ENCODE measurements at regions not wholly inside any gene's neighbourhood (a gene's known extent, or its start where the extent isn't known, plus 50 kb on each side); places are given as distances from the start of the nearest gene placed in this dataset.
A peak's percentile ranks its signal among the peaks of the same experiment; 100 is the strongest.

GRCh38 chr18:42620657-42621056, 494.8 kb downstream of the RIT2 start:
- H3K27ac ChIP-seq (ENCODE audit: insufficient read length, low read depth, low read length): no peak overlapping the region
- Mint-ChIP-seq H3K36me3 (ENCODE audit: insufficient read depth in 1 of 3, low read depth in 3 of 3) (no peaks in the 10 kb centered on the region), H3K9me3 (no peaks in the 10 kb centered on the region; a peak in 1 of 5 replicates), H3K4me1 (peaks cover 0 to 5% of the 10 kb centered on the region in 2 experiments; a peak in 2 of 4 replicates), H3K4me3 (no peak overlapping the region), H3K27ac (no peak overlapping the region), H3K27me3 (ENCODE audit: low read depth) (no peaks in the 10 kb centered on the region)
- H4K20me1 ChIP-seq (ENCODE audit: control insufficient read depth, insufficient read depth, insufficient read length): no peaks in the 10 kb centered on the region
- H3K23ac ChIP-seq (ENCODE audit: insufficient read length, low read depth, low read length): no peak overlapping the region
- no peak overlapping the region for H4K5ac ChIP-seq (ENCODE audit: insufficient read length, low read depth, low read length)
- no peaks in the 10 kb centered on the region for H3K27me3 ChIP-seq (ENCODE audit: insufficient read depth, low read length)
- H3K79me1 ChIP-seq (ENCODE audit: insufficient read depth, low read depth, low read length, poor library complexity, severe bottlenecking): no peaks in the 10 kb centered on the region
- DNase-seq: no peak
- H3K4ac ChIP-seq (ENCODE audit: low read depth, low read length): no peak overlapping the region
- H2BK20ac ChIP-seq (ENCODE audit: low read depth, low read length, poor library complexity, severe bottlenecking): no peak overlapping the region
- no CpG with 5 or more reads among the region's 2 CpGs for WGBS (ENCODE audit: extremely low coverage, insufficient read length, low lambda C conversion rate)
- peak; percentile 30; the same call in 2 of the 3 replicates for TF ChIP-seq CTCF (conservative IDR thresholded peaks at IDR 0.05)
- no peaks in the 10 kb centered on the region for H3K79me2 ChIP-seq (ENCODE audit: insufficient read depth, low read length)
- H4K8ac ChIP-seq (replicated peaks; ENCODE audit: insufficient read length, low read depth, low read length): no peak overlapping the region
- H3K56ac ChIP-seq (ENCODE audit: insufficient read length, low read depth, low read length): no peak overlapping the region
- H3K18ac ChIP-seq (ENCODE audit: insufficient read length, low read depth, low read length): no peak overlapping the region
- no peaks in the 10 kb centered on the region for H3K23me2 ChIP-seq (ENCODE audit: insufficient read length, low read depth, low read length, poor library complexity, severe bottlenecking)
- no peak overlapping the region for H2BK12ac ChIP-seq (ENCODE audit: insufficient read length, low read depth, low read length)
- no peak overlapping the region for H3K9ac ChIP-seq (ENCODE audit: extremely low read depth, insufficient read length, low read length)
- no peak overlapping the region for H2AK5ac ChIP-seq (ENCODE audit: insufficient read length, low read length)
- H3T11ph ChIP-seq (ENCODE audit: low read length): no peak overlapping the region
- H3K4me1 ChIP-seq (ENCODE audit: insufficient read depth, low read length): no peaks in the 10 kb centered on the region
- H2AFZ ChIP-seq (ENCODE audit: low read length): no peak overlapping the region
- no peaks in the 10 kb centered on the region for H3K9me3 ChIP-seq (ENCODE audit: control insufficient read depth, low read depth, low read length)
- H4K91ac ChIP-seq (ENCODE audit: insufficient read length, low read depth, low read length): no peak overlapping the region
- H2BK5ac ChIP-seq (ENCODE audit: insufficient read length, low read length): no peak overlapping the region
- H3K4me2 ChIP-seq (ENCODE audit: insufficient read depth, insufficient read length, low read length): no peak overlapping the region
- no peak overlapping the region for H3K14ac ChIP-seq (ENCODE audit: insufficient read depth, low read length)
- no peak overlapping the region for H2BK120ac ChIP-seq (ENCODE audit: low read depth, low read length, poor library complexity, severe bottlenecking)
- H2BK15ac ChIP-seq (ENCODE audit: low read depth, low read length): no peak overlapping the region
